ENCODE measurements at regions not wholly inside any gene's neighbourhood (a gene's known extent, or its start where the extent isn't known, plus 50 kb on each side); places are given as distances from the start of the nearest gene placed in this dataset.

GRCh38 chr14:71628433-71628832 lies 303.8 kb upstream of the RGS6 start:
- no peak for TF ChIP-seq CTCF (IDR thresholded peaks at IDR 0.05; ENCODE audit: insufficient read depth, low read length, poor library complexity, severe bottlenecking)
- no peak for TF ChIP-seq EZH2phosphoT487 (conservative IDR thresholded peaks at IDR 0.05; ENCODE audit: low read length)

Measured in SU-DHL-6 (cell line).